Right lobe of liver (tissue), 4 donors: ENCODE measurements at regions not wholly inside any gene's neighbourhood (a gene's known extent, or its start where the extent isn't known, plus 50 kb on each side); places are given as distances from the start of the nearest gene placed in this dataset.

Experiments used
- POLR2A ChIP-seq: fragments of 450-650 bp; IDR thresholded peaks from one replicate; pipeline ENCODE4 v1.6.1; 2017; ENCODE audit warnings: antibody characterized with exemption, mild to moderate bottlenecking
- TF ChIP-seq, protein P1 (sequence below), 4 donors: fragments of 200-600 bp in 3 of 4; fragments of 450-650 bp in 1 of 4; IDR thresholded peaks; one replicate each; pipeline versions ENCODE4 v1.5.1 to v1.8.0; 2016 to 2022; ENCODE audit warnings: antibody characterized with exemption in 4 of 4, mild to moderate bottlenecking in 2 of 4
- donor health status: DM: no; HTN: no; CAD: no.
- donor health status: DM: no; HTN: no; CAD: no.
- donor health status: DM: no; HTN: yes; CAD: no.

DNA sequence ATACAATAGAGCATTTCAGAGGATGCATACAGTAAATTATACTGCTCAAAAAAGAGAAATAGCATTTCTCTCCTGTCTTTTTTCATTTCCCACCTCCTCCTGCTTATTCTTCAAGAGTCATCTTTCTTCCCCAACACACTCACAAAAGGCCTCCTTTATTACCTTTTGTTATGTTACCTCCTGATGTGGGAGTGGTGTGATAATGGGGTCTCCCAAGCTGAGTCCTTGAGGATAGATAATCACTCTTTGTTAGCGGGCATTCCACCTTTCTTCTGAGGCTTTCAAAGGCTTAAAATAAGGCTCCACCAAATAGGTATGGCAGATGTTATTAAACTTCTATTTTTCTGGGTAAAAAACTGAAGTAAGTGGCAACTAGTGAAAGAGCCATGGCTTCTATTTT is 159.8 kb downstream of the CPEB2 start:
- TF ChIP-seq POLR2A, result no peak
- TF ChIP-seq, protein P1, sequence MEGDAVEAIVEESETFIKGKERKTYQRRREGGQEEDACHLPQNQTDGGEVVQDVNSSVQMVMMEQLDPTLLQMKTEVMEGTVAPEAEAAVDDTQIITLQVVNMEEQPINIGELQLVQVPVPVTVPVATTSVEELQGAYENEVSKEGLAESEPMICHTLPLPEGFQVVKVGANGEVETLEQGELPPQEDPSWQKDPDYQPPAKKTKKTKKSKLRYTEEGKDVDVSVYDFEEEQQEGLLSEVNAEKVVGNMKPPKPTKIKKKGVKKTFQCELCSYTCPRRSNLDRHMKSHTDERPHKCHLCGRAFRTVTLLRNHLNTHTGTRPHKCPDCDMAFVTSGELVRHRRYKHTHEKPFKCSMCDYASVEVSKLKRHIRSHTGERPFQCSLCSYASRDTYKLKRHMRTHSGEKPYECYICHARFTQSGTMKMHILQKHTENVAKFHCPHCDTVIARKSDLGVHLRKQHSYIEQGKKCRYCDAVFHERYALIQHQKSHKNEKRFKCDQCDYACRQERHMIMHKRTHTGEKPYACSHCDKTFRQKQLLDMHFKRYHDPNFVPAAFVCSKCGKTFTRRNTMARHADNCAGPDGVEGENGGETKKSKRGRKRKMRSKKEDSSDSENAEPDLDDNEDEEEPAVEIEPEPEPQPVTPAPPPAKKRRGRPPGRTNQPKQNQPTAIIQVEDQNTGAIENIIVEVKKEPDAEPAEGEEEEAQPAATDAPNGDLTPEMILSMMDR (IDR thresholded peaks at IDR 0.05), result no peak
